ENCODE measurements at regions not wholly inside any gene's neighbourhood (a gene's known extent, or its start where the extent isn't known, plus 50 kb on each side); places are given as distances from the start of the nearest gene placed in this dataset.

DNA sequence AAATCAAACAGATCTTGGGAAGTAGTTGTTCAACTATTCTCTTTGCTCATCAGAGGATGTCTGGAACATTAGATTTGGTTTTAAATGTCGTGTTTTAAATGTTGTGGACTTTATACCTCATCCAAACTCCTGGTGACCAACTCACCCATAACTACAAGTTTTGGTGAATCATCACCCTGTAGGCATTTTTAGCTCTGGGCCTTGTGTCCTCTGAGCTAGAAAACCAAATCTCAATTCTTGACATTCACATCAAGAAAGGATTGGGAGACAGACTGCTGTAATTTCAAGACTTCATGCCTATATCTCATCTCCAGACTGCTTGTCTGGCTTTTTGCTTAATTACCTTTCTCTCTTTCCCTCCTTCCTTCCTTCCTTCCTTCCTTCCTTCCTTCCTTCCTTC lies 228.5 kb upstream of the ROBO2 start:
- no peak for TF ChIP-seq POLR2A (IDR thresholded peaks at IDR 0.05)
- TF ChIP-seq, protein P1, sequence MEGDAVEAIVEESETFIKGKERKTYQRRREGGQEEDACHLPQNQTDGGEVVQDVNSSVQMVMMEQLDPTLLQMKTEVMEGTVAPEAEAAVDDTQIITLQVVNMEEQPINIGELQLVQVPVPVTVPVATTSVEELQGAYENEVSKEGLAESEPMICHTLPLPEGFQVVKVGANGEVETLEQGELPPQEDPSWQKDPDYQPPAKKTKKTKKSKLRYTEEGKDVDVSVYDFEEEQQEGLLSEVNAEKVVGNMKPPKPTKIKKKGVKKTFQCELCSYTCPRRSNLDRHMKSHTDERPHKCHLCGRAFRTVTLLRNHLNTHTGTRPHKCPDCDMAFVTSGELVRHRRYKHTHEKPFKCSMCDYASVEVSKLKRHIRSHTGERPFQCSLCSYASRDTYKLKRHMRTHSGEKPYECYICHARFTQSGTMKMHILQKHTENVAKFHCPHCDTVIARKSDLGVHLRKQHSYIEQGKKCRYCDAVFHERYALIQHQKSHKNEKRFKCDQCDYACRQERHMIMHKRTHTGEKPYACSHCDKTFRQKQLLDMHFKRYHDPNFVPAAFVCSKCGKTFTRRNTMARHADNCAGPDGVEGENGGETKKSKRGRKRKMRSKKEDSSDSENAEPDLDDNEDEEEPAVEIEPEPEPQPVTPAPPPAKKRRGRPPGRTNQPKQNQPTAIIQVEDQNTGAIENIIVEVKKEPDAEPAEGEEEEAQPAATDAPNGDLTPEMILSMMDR (IDR thresholded peaks at IDR 0.05), result no peak
